ENCODE measurements at regions not wholly inside any gene's neighbourhood (a gene's known extent, or its start where the extent isn't known, plus 50 kb on each side); places are given as distances from the start of the nearest gene placed in this dataset.

GRCh38 chr10:118926441-118926840 is 103.1 kb upstream of the NANOS1 start:
- TF ChIP-seq POLR2A (IDR thresholded peaks at IDR 0.05) (no peak), CTCF (IDR thresholded peaks at IDR 0.05 in 4 of 5, conservative IDR thresholded peaks at IDR 0.05 in 1 of 5) (no peak)

Measured in gastrocnemius medialis (tissue), 4 donors.